Neural cell (in vitro differentiated cells): ENCODE measurements at regions not wholly inside any gene's neighbourhood (a gene's known extent, or its start where the extent isn't known, plus 50 kb on each side); places are given as distances from the start of the nearest gene placed in this dataset.

Source experiments
- CTCF ChIP-seq: fragments of 450-650 bp; IDR thresholded peaks from 2 replicates; pipeline ENCODE4 v1.5.1; 2014; ENCODE audit warnings: antibody characterized with exemption, mild to moderate bottlenecking, moderate library complexity; ENCODE audit not compliant: poor library complexity, severe bottlenecking
- EP300 ChIP-seq: fragments of 450-650 bp; conservative IDR thresholded peaks from 2 replicates; pipeline ENCODE4 v1.6.1; 2014; ENCODE audit warnings: antibody characterized with exemption, mild to moderate bottlenecking, moderate library complexity; ENCODE audit not compliant: poor library complexity, severe bottlenecking
- EZH2 ChIP-seq: fragments of 200-600, 300-800 bp; shearing (Covaris generic), sonication (generic); IDR thresholded peaks from 2 replicates; pipeline ENCODE4 v1.6.1; 2014; ENCODE audit warnings: antibody characterized with exemption, low read length, borderline replicate concordance, mild to moderate bottlenecking; ENCODE audit not compliant: insufficient read depth, poor library complexity, severe bottlenecking
- MXI1 ChIP-seq: fragments of 450-650 bp; conservative IDR thresholded peaks from 2 replicates; pipeline ENCODE4 v1.6.1; 2014; ENCODE audit warnings: antibody characterized with exemption, mild to moderate bottlenecking; ENCODE audit not compliant: poor library complexity, severe bottlenecking
- REST ChIP-seq: IDR thresholded peaks from 2 replicates; pipeline ENCODE4 v1.6.1; 2012; ENCODE audit warnings: borderline replicate concordance
- SMC3 ChIP-seq: fragments of 450-650 bp; conservative IDR thresholded peaks from 2 replicates; pipeline ENCODE4 v1.6.1; 2014; ENCODE audit warnings: antibody characterized with exemption, mild to moderate bottlenecking, moderate library complexity; ENCODE audit not compliant: poor library complexity
- TAF1 ChIP-seq: IDR thresholded peaks from 2 replicates; pipeline ENCODE4 v1.6.1; 2012; ENCODE audit warnings: low read depth

- TF ChIP-seq EZH2 (no peak), EP300 (no peak), CTCF (no peak), MXI1 (no peak), REST (no peak), TAF1 (no peak), SMC3 (no peak)
Measured at GRCh38 chr4:189784651-189785050, 156.0 kb upstream of the FRG1 start.
